ENCODE measurements at regions not wholly inside any gene's neighbourhood (a gene's known extent, or its start where the extent isn't known, plus 50 kb on each side); places are given as distances from the start of the nearest gene placed in this dataset.
A peak's percentile ranks its signal among the peaks of the same experiment; 100 is the strongest.
"Not testable (repeated sequence)": the region's sequence is repeated elsewhere in the genome, so short reads cannot be mapped to it uniquely, and the experiment has no call there.

DNA sequence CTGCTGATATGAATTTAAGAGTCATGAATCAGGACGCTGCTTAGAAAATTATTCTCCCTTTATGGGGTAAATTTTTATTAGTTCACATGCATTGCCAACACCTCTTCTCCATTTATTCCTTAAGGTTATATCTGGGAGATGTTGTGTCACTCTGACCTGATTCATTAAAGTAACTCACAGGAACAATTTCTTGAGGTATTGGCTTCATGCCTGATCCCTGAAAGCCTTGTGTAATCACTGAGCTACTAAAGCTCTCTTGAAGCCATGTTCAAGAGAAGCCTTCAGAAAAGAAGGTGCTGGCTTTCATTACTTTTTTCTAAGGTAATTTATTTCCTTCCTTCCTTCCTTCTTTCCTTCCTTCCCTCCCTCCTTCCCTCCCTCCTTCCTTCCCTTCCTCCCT lies 420.6 kb downstream of the RAB38 start:
- no peak for DNase-seq (ENCODE audit: low spot score)

GRCh38 chr11:87753143-87753542 lies 422.1 kb downstream of the RAB38 start:
- no peak for DNase-seq (ENCODE audit: low spot score)

DNA sequence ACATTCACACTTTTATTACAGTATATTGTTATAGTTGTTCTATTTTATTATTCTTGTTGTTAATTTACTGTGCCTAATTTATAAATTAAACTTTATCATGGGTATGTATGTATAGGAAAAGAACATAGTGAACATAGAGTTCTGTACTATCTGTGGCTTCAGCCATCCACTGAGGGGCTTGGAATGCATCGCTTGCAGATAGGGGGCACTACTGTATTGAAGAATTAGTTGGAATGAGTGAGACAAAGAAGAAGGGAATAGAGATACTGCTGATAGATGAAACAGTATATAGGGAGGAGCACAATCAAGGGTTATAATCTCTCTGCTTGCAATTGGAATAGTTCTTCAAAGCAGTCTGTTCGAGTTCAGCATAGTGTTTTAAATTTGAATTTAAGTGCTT lies 432.2 kb downstream of the RAB38 start:
- no peak for DNase-seq (ENCODE audit: low spot score)

DNA sequence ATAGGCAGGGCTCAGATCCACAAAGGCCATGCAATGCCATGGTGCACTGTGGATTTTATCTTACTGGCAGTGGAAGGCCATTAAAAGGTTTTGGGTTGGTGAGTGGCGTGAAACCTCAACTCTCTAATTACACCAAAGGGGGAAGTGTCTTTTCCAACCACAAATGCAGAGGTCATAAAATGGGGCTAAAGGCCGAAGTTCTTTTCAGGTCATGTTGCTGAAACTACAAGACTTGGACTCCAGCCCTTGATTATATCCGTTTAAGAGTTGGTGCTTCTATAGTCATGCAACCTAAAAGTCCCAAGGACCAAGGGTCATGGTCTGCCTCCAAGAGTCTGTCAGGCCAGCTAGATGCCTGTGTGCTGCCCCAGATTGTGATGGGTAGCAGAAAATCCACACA lies 434.3 kb downstream of the RAB38 start:
- no peak for DNase-seq (ENCODE audit: low spot score)

DNA sequence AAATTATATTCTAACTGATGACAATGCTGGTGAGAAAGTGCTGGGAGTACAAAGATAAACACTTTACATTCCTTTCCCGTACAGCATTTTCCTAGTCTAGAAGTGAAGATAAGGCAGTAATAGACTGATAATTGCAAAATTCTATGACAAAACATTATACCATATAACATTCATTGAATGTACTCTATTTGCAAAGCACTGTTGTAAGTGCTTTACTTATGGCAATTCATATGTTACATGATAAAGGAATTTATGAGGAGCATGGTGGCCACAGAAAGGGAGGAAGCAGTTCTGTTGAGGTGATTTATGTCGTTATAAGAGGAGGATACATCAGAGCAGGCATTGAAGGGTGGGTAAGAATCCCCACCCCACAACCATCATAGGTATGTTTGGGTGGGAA lies 434.8 kb downstream of the RAB38 start:
- no peak for DNase-seq (ENCODE audit: low spot score)

DNA sequence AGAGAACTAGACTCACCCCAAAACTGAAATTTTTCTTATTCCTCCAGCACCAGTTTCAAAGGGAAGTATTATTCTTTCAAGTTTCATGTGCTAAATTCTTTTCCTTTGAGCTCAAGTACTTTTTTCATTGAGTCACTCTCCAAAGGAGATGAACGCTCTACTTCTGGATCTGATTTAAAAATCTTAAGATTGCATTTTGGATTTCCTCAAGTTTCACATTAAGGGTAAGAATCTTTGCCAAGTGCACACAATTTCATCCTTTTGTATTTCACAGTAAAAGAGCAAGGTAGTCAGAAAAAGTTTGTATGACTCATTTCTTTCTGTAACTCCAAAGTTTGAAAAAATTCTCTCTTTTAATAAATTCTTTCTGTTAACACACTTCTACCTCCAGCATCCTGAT lies 435.5 kb downstream of the RAB38 start:
- DNase-seq (ENCODE audit: low spot score), result no peak

DNA sequence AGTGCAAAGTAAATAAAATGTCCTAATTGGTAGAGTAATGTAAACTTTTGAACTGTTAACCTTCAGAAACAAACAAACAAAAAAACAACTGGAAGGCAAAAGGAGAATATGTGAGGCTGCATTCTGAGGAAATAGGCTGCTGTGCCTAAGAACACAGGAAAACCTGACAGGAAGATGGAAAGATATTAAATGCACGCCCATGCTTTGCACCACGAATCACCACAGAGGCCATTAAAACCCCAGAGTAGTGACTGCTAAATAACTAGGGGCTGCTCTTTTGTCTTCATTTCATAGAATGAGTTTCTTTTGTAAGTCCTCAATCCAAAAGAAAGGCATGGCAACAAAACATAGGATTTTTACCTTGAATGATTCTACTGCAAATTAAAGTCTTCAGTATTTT lies 436.0 kb downstream of the RAB38 start:
- no peak for DNase-seq (ENCODE audit: low spot score)

- DNase-seq (ENCODE audit: low spot score), result no peak
These were observed 438.3 kb downstream of the RAB38 start for GRCh38 chr11:87736928-87737327.

DNA sequence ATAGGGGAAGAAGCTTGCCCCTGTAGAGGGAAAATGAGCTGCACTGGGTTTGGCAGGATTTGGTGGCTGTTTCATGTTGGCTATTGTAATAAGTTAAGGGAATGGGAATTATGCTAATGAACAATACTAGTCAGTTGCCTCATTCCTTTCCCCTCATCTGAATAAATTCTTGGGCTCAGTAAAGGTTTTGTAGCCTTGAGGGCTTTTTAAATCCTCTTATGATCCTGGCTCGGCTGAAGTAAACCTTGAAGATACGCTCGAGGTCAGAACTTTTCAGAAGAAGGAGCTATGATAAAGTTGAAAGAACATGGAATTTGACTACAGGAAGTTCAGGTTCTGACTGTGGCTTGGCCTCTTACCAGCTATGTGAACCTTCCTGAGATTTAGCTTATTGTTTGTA lies 448.7 kb downstream of the RAB38 start:
- DNase-seq (ENCODE audit: low spot score), result no peak

GRCh38 chr11:87724358-87724757 lies 450.9 kb downstream of the RAB38 start:
- DNase-seq (ENCODE audit: low spot score), result no peak

DNA sequence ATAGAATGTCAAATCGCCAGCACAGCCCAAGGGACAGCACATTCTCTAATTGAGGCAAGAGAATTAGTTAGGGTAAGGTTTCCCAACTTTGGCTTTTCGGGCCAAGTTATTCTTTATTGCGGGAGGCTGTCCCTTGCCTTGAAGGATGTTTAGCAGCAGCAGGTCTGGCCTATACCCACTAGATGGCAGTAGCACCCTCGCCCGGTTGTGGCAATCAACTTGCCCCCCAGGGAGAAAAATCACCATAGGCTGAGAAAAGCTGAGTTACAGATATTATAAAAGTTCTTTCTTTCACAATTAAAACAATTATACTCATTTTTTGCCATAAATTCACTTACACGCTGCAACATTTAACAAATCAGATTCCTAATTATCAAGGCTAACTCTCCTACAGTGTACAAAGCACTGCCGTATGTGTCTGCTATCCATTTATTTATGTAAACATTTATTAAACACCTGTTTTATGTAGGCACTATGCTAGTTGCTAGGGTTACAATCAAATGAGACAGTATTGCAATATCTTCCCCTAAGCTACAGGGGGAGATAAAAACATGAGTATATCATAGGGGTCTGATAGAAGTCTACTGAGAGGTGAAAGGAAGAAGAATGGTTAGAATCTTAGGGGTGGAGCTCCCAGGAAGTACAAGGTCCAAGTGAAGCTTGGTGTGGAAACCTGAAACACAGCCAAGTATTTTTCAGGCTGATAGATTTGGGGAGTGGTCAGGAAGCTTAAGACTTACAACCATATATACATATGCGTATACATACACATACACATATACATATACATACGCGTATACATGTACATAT lies 452.3 kb downstream of the RAB38 start:
- peak; percentile 46 for DNase-seq (ENCODE audit: low spot score)

GRCh38 chr11:87719326-87720073 lies 455.7 kb downstream of the RAB38 start:
- DNase-seq (ENCODE audit: low spot score), result no peak

GRCh38 chr11:87712802-87713202 lies 462.4 kb downstream of the RAB38 start:
- DNase-seq (ENCODE audit: low spot score), result no peak

DNA sequence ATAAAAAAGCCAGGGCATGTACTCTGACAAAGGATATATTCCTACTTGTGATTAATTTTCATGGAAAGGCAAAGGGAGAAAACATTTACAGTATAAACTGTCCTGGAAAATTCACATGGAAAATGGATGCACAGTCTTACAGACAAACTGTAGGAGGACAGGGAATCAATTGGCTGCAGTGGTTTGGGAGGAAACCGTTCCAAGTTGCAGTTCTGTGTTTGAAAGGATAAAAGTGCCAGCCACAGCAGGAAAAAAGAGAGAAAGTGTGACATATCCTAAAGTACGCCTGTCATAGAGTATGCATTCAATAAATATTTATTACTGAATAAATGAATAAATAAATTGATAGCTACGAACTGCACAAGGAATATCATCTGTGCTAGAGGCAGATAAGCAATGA lies 462.9 kb downstream of the RAB38 start:
- DNase-seq (ENCODE audit: low spot score), result no peak

DNA sequence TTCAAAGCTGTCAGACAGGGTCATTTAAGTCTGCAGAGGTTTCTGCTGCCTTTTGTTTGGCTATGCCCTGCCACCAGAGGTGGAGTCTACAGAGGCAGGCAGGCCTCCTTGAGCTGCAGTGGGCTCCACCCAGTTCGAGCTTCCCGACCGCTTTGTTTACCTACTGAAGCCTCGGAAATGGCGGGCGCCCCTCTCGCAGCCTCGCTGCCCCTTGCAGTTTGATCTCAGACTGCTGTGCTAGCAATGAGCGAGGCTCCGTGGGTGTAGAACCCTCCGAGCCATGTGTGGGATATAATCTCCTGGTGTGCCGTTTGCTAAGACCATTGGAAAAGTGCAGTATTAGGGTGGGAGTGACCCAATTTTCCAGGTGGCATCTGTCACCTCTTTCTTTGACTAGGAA lies 471.7 kb downstream of the RAB38 start:
- DNase-seq (ENCODE audit: low spot score), result not testable (repeated sequence)

- DNase-seq (ENCODE audit: low spot score), result no peak
These were observed 499.2 kb downstream of the RAB38 start for GRCh38 chr11:87675993-87676392.

GRCh38 chr11:87666730-87667129 lies 508.5 kb downstream of the RAB38 start:
- no peak for DNase-seq (ENCODE audit: low spot score)

- no peak for DNase-seq (ENCODE audit: low spot score)
These were observed 513.0 kb downstream of the RAB38 start for GRCh38 chr11:87662287-87662686.

DNA sequence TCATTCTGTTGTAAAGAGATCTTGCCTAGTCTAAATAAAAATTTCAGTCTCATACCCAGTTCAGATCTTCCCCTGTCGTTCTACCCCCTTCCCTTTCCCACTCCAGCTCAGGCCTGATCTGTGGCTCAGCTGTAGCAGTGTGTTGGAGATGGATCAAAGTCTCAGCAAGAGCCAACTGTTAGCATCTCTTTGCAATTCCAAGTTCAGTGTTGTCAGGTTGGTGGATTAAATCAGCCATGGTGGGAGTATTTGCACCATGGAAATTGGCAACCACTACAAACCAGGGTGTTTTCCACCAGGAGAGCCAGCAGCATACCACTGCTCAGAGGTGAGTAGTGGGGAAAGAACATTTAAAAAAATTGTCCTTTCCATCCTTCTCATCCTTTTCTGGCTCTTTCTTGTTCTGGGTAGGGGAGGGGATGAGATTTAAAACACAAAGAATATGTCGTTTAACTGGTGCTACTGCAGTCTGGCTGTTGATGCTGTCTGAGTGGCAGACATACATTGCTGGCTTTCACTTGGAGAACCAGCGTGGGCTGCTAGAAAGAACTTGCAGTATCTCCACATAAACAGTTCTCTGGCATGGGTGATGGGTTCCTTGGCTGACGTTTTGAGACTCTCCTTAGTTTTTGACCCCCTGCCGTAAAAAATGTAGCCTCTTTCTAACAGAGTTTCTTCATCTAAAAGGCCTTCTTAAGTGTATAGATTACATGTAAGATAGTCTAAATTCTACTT lies 514.1 kb downstream of the RAB38 start:
- DNase-seq (ENCODE audit: low spot score), result no peak

DNA sequence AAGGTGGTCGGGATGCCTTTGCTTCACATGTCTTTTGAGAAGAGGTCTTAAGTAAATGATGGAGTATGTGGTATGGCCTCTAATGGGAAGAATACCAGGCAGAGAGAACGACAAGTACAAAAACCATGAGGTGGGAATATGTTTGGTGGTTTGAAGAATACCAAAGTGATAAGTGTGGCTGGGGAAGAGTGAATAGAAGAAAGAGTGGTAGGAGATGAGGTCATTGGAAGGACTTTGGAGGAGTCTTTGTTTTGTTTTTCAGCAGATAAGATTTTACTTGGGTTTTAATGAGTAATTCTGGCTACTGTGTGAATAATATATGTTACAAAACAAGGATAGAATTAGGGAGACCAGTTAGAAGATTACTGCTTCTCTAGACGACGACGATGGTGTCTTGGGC lies 515.4 kb downstream of the RAB38 start:
- DNase-seq (ENCODE audit: low spot score), result no peak

- no peak for DNase-seq (ENCODE audit: low spot score)
These were observed 529.6 kb downstream of the RAB38 start for GRCh38 chr11:87645626-87646025.

GRCh38 chr11:87639753-87640364 lies 535.4 kb downstream of the RAB38 start:
- no peak for DNase-seq (ENCODE audit: low spot score)

DNA sequence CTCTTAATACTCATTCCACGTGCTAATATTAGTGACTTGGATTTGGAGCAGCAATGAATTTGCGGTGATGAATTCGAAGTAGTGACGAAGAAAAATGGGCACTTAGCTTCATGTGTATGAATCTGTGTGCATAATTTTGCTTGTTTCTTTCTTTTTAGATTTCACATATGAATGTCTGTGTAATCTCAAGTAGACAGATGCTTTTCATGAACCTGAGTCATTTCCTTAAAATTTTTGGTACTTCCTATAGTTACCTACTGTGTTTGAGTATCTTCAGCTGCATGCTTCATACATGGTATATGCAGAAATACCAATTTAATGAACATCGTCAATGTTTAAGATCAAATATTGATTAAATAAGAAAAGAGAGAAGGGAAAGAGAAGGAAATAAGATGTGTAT lies 540.2 kb downstream of the RAB38 start:
- no peak for DNase-seq (ENCODE audit: low spot score)
